IMR-90 (cell line): ENCODE measurements at regions not wholly inside any gene's neighbourhood (a gene's known extent, or its start where the extent isn't known, plus 50 kb on each side); places are given as distances from the start of the nearest gene placed in this dataset.

ENCODE experiments used
- ATAC-seq: fragments of 200-7000 bp; cut with Tn5 transposase; 2 replicates; pipeline ENCODE4 v1.9.1; 2020; ENCODE audit warnings: low read depth, mild to moderate bottlenecking, moderate library complexity
- BruUV-seq: library from RNA; stranded (reverse); fragments of 400-500 nt; replicated peaks from 2 replicates; lab custom pipeline; 2021; lab: Mats Ljungman, UMichigan
- CTCF ChIA-PET: fragments of 300-600 bp; formaldehyde crosslinking; extraction: SDS; loops from one replicate; lab custom pipeline; 2021; ENCODE audit warnings: antibody characterized with exemption; lab: Yijun Ruan, JAX
- POLR2A ChIA-PET: fragments of 300-600 bp; sonication (Branson Sonifier 250); formaldehyde crosslinking; loops from one replicate; lab custom pipeline; 2022; ENCODE audit warnings: antibody characterized with exemption; ENCODE audit not compliant: unreplicated experiment; lab: Charles Lee
- DNase-seq: peaks from one replicate; pipeline ENCODE4 v3.0.0; 2013
- H2AFZ ChIP-seq: replicated peaks from 2 replicates; pipeline ENCODE3; 2013; ENCODE audit warnings: low read length, mild to moderate bottlenecking; ENCODE audit not compliant: poor library complexity
- H2AK5ac ChIP-seq: 2 replicates; pipeline ENCODE4 v1.6.1; 2013; ENCODE audit warnings: low read depth, low read length, inconsistent platforms
- H2AK9ac ChIP-seq: replicated peaks from 2 replicates; pipeline ENCODE3; 2013; ENCODE audit warnings: mild to moderate bottlenecking, low read depth, low read length, moderate library complexity; ENCODE audit not compliant: poor library complexity
- H2BK120ac ChIP-seq: 2 replicates; pipeline ENCODE4 v1.6.1; 2013; ENCODE audit warnings: low read depth, low read length, inconsistent platforms
- H2BK15ac ChIP-seq: 3 replicates; pipeline ENCODE4 v1.6.1; 2013; ENCODE audit warnings: low read depth, low read length, inconsistent platforms
- H2BK20ac ChIP-seq: 2 replicates; pipeline ENCODE4 v1.6.1; 2013; ENCODE audit warnings: low read depth, mild to moderate bottlenecking, inconsistent platforms, low read length, moderate library complexity
- H2BK5ac ChIP-seq: 2 replicates; pipeline ENCODE4 v1.6.1; 2013; ENCODE audit warnings: mild to moderate bottlenecking, low read depth, low read length, inconsistent platforms; ENCODE audit not compliant: poor library complexity, severe bottlenecking
- H3K14ac ChIP-seq: replicated peaks from 2 replicates; pipeline ENCODE4 v1.6.1; 2013; ENCODE audit warnings: low read depth, low read length, inconsistent platforms
- H3K18ac ChIP-seq: 2 replicates; pipeline ENCODE4 v1.6.1; 2013; ENCODE audit warnings: low read depth, low read length, control low read depth
- H3K23ac ChIP-seq: 2 replicates; pipeline ENCODE4 v1.6.1; 2013; ENCODE audit warnings: low read depth, low read length, inconsistent platforms
- H3K27ac ChIP-seq: 2 replicates; pipeline ENCODE4 v1.5.1; 2013; ENCODE audit warnings: mild to moderate bottlenecking, control low read depth, low read length; ENCODE audit not compliant: insufficient read depth
- H3K27me3 ChIP-seq: 2 replicates; pipeline ENCODE4 v1.6.1; 2013; ENCODE audit warnings: low read length; ENCODE audit not compliant: control insufficient read depth, insufficient read depth
- H3K36me3 ChIP-seq: 2 replicates; pipeline ENCODE4 v1.6.1; 2013; ENCODE audit warnings: low read length, mixed read lengths; ENCODE audit not compliant: control insufficient read depth, insufficient read depth
- H3K4ac ChIP-seq: 2 replicates; pipeline ENCODE4 v1.6.1; 2013; ENCODE audit warnings: low read depth, low read length, inconsistent platforms
- H3K4me1 ChIP-seq: 2 replicates; pipeline ENCODE4 v1.6.1; 2013; ENCODE audit warnings: low read length, mixed read lengths; ENCODE audit not compliant: control insufficient read depth, insufficient read depth
- H3K4me2 ChIP-seq: 2 replicates; pipeline ENCODE4 v1.6.1; 2013; ENCODE audit warnings: low read depth, mild to moderate bottlenecking, control low read depth, low read length, moderate library complexity
- H3K4me3 ChIP-seq: 2 replicates; pipeline ENCODE4 v1.5.1; 2013; ENCODE audit warnings: low read depth, mild to moderate bottlenecking, control low read depth, low read length, moderate library complexity; ENCODE audit not compliant: insufficient read depth
- H3K56ac ChIP-seq: 2 replicates; pipeline ENCODE4 v1.6.1; 2013; ENCODE audit warnings: low read length, inconsistent platforms; ENCODE audit not compliant: insufficient read depth; ENCODE audit errors: extremely low read depth
- H3K79me1 ChIP-seq, 2 experiments: 2 replicates each; pipeline ENCODE4 v1.6.1; 2013; ENCODE audit warnings: low read length in 2 of 2, inconsistent platforms in 1 of 2, low read depth in 1 of 2
- H3K9ac ChIP-seq: 2 replicates; pipeline ENCODE4 v1.6.1; 2013; ENCODE audit warnings: low read depth, low read length, control low read depth
- H3K9me1 ChIP-seq: 2 replicates; pipeline ENCODE4 v1.6.1; 2013; ENCODE audit warnings: low read length, inconsistent platforms; ENCODE audit not compliant: insufficient read depth
- H3K9me3 ChIP-seq: 2 replicates; pipeline ENCODE4 v1.6.1; 2013; ENCODE audit warnings: low read length; ENCODE audit not compliant: control insufficient read depth, insufficient read depth
- H4K20me1 ChIP-seq: 2 replicates; pipeline ENCODE4 v1.6.1; 2013; ENCODE audit warnings: low read length, inconsistent platforms; ENCODE audit not compliant: insufficient read depth
- H4K5ac ChIP-seq: 2 replicates; pipeline ENCODE4 v1.6.1; 2013; ENCODE audit warnings: mild to moderate bottlenecking, low read depth, low read length, control low read depth
- H4K8ac ChIP-seq, 2 experiments: 2 replicates each; pipeline ENCODE4 v1.6.1; 2013; ENCODE audit warnings: low read depth in 2 of 2, low read length in 2 of 2, control low read depth in 1 of 2, inconsistent platforms in 1 of 2
- H4K91ac ChIP-seq: 2 replicates; pipeline ENCODE4 v1.6.1; 2013; ENCODE audit warnings: low read depth, low read length, inconsistent platforms; ENCODE audit not compliant: insufficient read depth
- BHLHE40 ChIP-seq: fragments of 150-350 bp; IDR thresholded peaks from 2 replicates; pipeline ENCODE4 v1.6.1; 2016; ENCODE audit warnings: mild to moderate bottlenecking, low read depth, low read length
- CEBPB ChIP-seq: IDR thresholded peaks from 2 replicates; pipeline ENCODE4 v1.6.1; 2012; ENCODE audit warnings: low read depth, low read length, improper control_type of control experiment
- CHD1 ChIP-seq: IDR thresholded peaks from 2 replicates; pipeline ENCODE4 v1.6.1; 2012; ENCODE audit warnings: low read depth, low read length, improper control_type of control experiment
- FOS ChIP-seq: fragments of 150-350 bp; IDR thresholded peaks from 2 replicates; pipeline ENCODE4 v1.6.1; 2016; ENCODE audit warnings: low read depth, low read length
- MAFK ChIP-seq: IDR thresholded peaks from 2 replicates; pipeline ENCODE4 v1.6.1; 2012; ENCODE audit warnings: low read depth, low read length, improper control_type of control experiment
- MAZ ChIP-seq: IDR thresholded peaks from 2 replicates; pipeline ENCODE4 v1.6.1; 2012; ENCODE audit warnings: low read depth, mild to moderate bottlenecking, low read length, improper control_type of control experiment, moderate library complexity, borderline replicate concordance
- MXI1 ChIP-seq: IDR thresholded peaks from 2 replicates; pipeline ENCODE4 v1.6.1; 2012; ENCODE audit warnings: low read depth, mild to moderate bottlenecking, low read length, moderate library complexity, borderline replicate concordance
- RAD21 ChIP-seq: IDR thresholded peaks from 2 replicates; pipeline ENCODE4 v1.6.1; 2012; ENCODE audit warnings: low read length, improper control_type of control experiment
- RCOR1 ChIP-seq: IDR thresholded peaks from 2 replicates; pipeline ENCODE4 v1.6.1; 2012; ENCODE audit warnings: mild to moderate bottlenecking, low read length, improper control_type of control experiment; ENCODE audit not compliant: insufficient replicate concordance
- RFX5 ChIP-seq: IDR thresholded peaks from 2 replicates; pipeline ENCODE4 v1.8.0; 2012; ENCODE audit warnings: low read depth, mild to moderate bottlenecking, low read length, moderate library complexity
- SMC3 ChIP-seq: fragments of 150-350 bp; IDR thresholded peaks from 2 replicates; pipeline ENCODE4 v1.6.1; 2016; ENCODE audit warnings: low read depth, mild to moderate bottlenecking, antibody characterized with exemption, low read length, moderate library complexity
- WGBS, 2 experiments: methylation state at CpG; one replicate each; pipeline versions ENCODE4 v1.1.5 to v1.1.7; 2013; ENCODE audit warnings: missing lambda C conversion rate in 2 of 2; ENCODE audit not compliant: insufficient read length in 1 of 2; ENCODE audit errors: extremely low coverage in 2 of 2; 5-methylcytosine and 5-hydroxymethylcytosine counted together
- dilution Hi-C: fragments of 300-500 bp; cut with HindIII; formaldehyde crosslinking; loops from one replicate; pipeline ENCODE4 v1.14.3; 2018; ENCODE audit warnings: low sequenced_read_pairs; ENCODE audit not compliant: unreplicated experiment
- in situ Hi-C: fragments of 300-500 bp; cut with MboI; formaldehyde crosslinking; loops from 3 replicates; pipeline ENCODE4 v1.14.3; 2019; ENCODE audit warnings: low sequenced_read_pairs, inconsistent platforms, mixed read lengths
- intact Hi-C: fragments of 100-400 bp; cut with micrococcal nuclease; formaldehyde crosslinking; loops from 2 replicates; pipeline ENCODE4 v1.10.0; 2022
- TF ChIP-seq, protein P1 (sequence below): conservative IDR thresholded peaks from 2 replicates; pipeline ENCODE4 v1.5.1; 2012; ENCODE audit warnings: mild to moderate bottlenecking, low read depth, low read length, improper control_type of control experiment
- TF ChIP-seq, protein P2 (sequence below): fragments of 150-350 bp; IDR thresholded peaks from 2 replicates; pipeline ENCODE4 v1.6.1; 2017; ENCODE audit warnings: mild to moderate bottlenecking, antibody characterized with exemption, low read length, low read depth
- TF ChIP-seq, protein P3 (sequence below): fragments of 150-350 bp; IDR thresholded peaks from 2 replicates; pipeline ENCODE4 v1.6.1; 2016; ENCODE audit warnings: low read depth, mild to moderate bottlenecking, low read length, moderate library complexity, borderline replicate concordance

DNA sequence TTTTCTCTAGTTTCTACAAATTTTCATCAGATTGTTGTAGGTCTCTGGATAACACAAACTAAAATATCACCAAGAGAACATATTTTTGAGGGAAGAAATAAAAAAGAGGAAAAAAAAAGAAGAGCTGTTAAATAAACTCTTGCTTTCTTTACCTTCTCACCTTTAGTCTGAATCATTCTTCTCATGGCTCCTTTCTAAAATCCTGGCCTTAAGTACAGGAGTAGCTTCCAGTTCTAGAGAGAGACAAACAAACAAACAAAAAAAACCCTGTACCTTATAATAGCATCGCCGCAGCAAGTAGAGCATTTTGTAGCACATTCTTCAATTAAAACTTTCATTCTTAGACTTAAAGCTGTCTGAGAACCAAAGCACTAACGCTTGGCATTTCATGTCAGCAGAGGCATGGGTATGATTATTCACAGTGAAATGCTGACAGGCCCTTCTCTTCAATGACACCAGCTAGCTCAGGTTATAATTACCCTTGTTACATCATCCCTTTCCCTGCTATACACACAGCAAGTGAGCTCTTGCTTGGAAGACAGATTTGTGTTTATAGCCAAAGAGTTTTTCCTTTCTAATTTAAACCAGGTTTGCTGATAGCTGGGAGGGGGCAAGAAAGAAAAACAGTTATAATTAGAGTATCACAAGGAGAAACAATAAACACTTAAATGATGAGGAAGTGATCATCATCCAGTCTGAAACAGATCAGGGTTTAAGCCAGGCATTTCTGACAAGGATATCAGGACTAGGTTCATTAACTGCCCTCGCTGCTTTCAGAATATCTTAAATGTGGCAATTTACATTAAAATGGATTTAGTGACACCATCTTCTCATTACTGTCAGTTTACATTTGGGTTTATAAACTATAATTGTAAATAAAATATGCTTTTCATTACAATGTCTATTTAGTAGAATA is 510.9 kb upstream of the ZNF608 start:
- Histone ChIP-seq H3K18ac (no peak overlapping the region), H3K4me3 (no peak overlapping the region), H3K23ac (no peak overlapping the region), H2BK15ac (no peak overlapping the region), H3K36me3 (no peaks in the 10 kb centered on the region), H3K4me1 (no peaks in the 10 kb centered on the region), H3K79me1 (no peaks in the 10 kb centered on the region), H2BK5ac (no peak overlapping the region), H4K5ac (no peak overlapping the region), H3K27me3 (no peaks in the 10 kb centered on the region), H3K9me1 (no peaks in the 10 kb centered on the region), H3K27ac (no peak overlapping the region), H2BK20ac (no peak overlapping the region), H2AK9ac (no peak overlapping the region), H3K4me2 (no peak overlapping the region), H3K4ac (no peak overlapping the region), H3K56ac (no peak overlapping the region), H4K20me1 (no peaks in the 10 kb centered on the region), H4K8ac (no peak overlapping the region), H2AFZ (no peak overlapping the region), H3K14ac (no peak overlapping the region), H2BK120ac (no peak overlapping the region), H3K9me3 (peaks cover 14% of the 10 kb centered on the region), H2AK5ac (no peak overlapping the region), H4K91ac (no peak overlapping the region), H3K9ac (no peak overlapping the region)
- intact Hi-C loops = no loop called here
- in situ Hi-C loops = no loop called here
- ChIA-PET POLR2A (no interaction called here), CTCF (interaction anchor here (0.7 kb wide), 2 partner anchors 926 to 1093 kb away, joined by 3 read pairs; no protein-coding TSS in a partner anchor)
- no peak for ATAC-seq
- dilution Hi-C loops = no loop called here
- no CpG with 5 or more reads among the region's 4 CpGs for WGBS, 2 experiments
- DNase-seq = peak; percentile 7
- BruUV-seq = no TSS peak
- TF ChIP-seq CHD1 (no peak), RCOR1 (no peak), RFX5 (no peak), FOS (no peak), SMC3 (no peak), BHLHE40 (no peak), CEBPB (no peak), MAFK (no peak), RAD21 (no peak), MAZ (no peak), MXI1 (no peak)
- TF ChIP-seq, protein P1, sequence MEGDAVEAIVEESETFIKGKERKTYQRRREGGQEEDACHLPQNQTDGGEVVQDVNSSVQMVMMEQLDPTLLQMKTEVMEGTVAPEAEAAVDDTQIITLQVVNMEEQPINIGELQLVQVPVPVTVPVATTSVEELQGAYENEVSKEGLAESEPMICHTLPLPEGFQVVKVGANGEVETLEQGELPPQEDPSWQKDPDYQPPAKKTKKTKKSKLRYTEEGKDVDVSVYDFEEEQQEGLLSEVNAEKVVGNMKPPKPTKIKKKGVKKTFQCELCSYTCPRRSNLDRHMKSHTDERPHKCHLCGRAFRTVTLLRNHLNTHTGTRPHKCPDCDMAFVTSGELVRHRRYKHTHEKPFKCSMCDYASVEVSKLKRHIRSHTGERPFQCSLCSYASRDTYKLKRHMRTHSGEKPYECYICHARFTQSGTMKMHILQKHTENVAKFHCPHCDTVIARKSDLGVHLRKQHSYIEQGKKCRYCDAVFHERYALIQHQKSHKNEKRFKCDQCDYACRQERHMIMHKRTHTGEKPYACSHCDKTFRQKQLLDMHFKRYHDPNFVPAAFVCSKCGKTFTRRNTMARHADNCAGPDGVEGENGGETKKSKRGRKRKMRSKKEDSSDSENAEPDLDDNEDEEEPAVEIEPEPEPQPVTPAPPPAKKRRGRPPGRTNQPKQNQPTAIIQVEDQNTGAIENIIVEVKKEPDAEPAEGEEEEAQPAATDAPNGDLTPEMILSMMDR = no peak
- TF ChIP-seq, protein P2, sequence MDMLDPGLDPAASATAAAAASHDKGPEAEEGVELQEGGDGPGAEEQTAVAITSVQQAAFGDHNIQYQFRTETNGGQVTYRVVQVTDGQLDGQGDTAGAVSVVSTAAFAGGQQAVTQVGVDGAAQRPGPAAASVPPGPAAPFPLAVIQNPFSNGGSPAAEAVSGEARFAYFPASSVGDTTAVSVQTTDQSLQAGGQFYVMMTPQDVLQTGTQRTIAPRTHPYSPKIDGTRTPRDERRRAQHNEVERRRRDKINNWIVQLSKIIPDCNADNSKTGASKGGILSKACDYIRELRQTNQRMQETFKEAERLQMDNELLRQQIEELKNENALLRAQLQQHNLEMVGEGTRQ = no peak
- TF ChIP-seq, protein P3, sequence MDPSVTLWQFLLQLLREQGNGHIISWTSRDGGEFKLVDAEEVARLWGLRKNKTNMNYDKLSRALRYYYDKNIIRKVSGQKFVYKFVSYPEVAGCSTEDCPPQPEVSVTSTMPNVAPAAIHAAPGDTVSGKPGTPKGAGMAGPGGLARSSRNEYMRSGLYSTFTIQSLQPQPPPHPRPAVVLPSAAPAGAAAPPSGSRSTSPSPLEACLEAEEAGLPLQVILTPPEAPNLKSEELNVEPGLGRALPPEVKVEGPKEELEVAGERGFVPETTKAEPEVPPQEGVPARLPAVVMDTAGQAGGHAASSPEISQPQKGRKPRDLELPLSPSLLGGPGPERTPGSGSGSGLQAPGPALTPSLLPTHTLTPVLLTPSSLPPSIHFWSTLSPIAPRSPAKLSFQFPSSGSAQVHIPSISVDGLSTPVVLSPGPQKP = no peak
